ENCODE measurements at regions not wholly inside any gene's neighbourhood (a gene's known extent, or its start where the extent isn't known, plus 50 kb on each side); places are given as distances from the start of the nearest gene placed in this dataset.

GRCh38 chr3:80241791-80242190 lies 474.0 kb upstream of the ROBO1 start:
- TF ChIP-seq CTCF (IDR thresholded peaks at IDR 0.05) (no peak), POLR2A (IDR thresholded peaks at IDR 0.05) (no peak)

All from Peyer's patch (tissue), 4 donors.